Parathyroid adenoma (tissue), 2 donors: ENCODE measurements at regions not wholly inside any gene's neighbourhood (a gene's known extent, or its start where the extent isn't known, plus 50 kb on each side); places are given as distances from the start of the nearest gene placed in this dataset.

Source experiments
- H2AFZ ChIP-seq: fragments of 300-600 bp; sonication (generic); one replicate; pipeline ENCODE4 v1.7.0; 2017; ENCODE audit warnings: antibody characterized with exemption, mild to moderate bottlenecking
- H3K27ac ChIP-seq: fragments of 300-600 bp; sonication (generic); one replicate; pipeline ENCODE4 v1.7.0; 2017
- H3K27me3 ChIP-seq: fragments of 300-600 bp; sonication (generic); one replicate; pipeline ENCODE4 v1.7.0; 2017; ENCODE audit warnings: low read length; ENCODE audit not compliant: control insufficient read depth, insufficient read depth
- H3K36me3 ChIP-seq: fragments of 300-600 bp; sonication (generic); one replicate; pipeline ENCODE4 v1.7.0; 2017; ENCODE audit warnings: low read length; ENCODE audit not compliant: control insufficient read depth, insufficient read depth
- H3K4me1 ChIP-seq: fragments of 300-600 bp; sonication (generic); one replicate; pipeline ENCODE4 v1.7.0; 2017; ENCODE audit warnings: control low read depth
- H3K4me2 ChIP-seq: fragments of 300-600 bp; sonication (generic); one replicate; pipeline ENCODE4 v1.7.0; 2017; ENCODE audit warnings: low read length
- H3K4me3 ChIP-seq: fragments of 300-600 bp; sonication (generic); one replicate; pipeline ENCODE4 v1.7.0; 2017; ENCODE audit warnings: low read depth, low read length
- H3K79me2 ChIP-seq: fragments of 300-600 bp; sonication (generic); one replicate; pipeline ENCODE4 v1.7.0; 2017; ENCODE audit warnings: control low read depth
- H3K9ac ChIP-seq: fragments of 300-600 bp; sonication (generic); one replicate; pipeline ENCODE4 v1.7.0; 2017; ENCODE audit warnings: mild to moderate bottlenecking
- H3K9me3 ChIP-seq: fragments of 300-600 bp; sonication (generic); one replicate; pipeline ENCODE4 v1.7.0; 2017; ENCODE audit warnings: low read length; ENCODE audit not compliant: control insufficient read depth
- CTCF ChIP-seq: fragments of 300-600 bp; sonication (generic); IDR thresholded peaks from one replicate; pipeline ENCODE4 v1.7.0; 2017; ENCODE audit warnings: antibody characterized with exemption, mild to moderate bottlenecking
- donor health status: primary hyperparathyroidism.

GRCh38 chr2:155200753-155201152, 502.3 kb downstream of the KCNJ3 start:
- Histone ChIP-seq H2AFZ (no peak overlapping the region), H3K27me3 (no peaks in the 10 kb centered on the region)

GRCh38 chr2:155190342-155190741, 491.8 kb downstream of the KCNJ3 start:
- TF ChIP-seq CTCF: no peak
- no peaks in the 10 kb centered on the region for H3K27me3 ChIP-seq
- no peak overlapping the region for H3K9ac ChIP-seq
- no peak overlapping the region for H3K4me2 ChIP-seq
- no peak overlapping the region for H3K4me3 ChIP-seq
- no peak overlapping the region for H3K27ac ChIP-seq
- H3K79me2 ChIP-seq: no peaks in the 10 kb centered on the region
- no peaks in the 10 kb centered on the region for H3K36me3 ChIP-seq
- no peaks in the 10 kb centered on the region for H3K9me3 ChIP-seq
- H2AFZ ChIP-seq: no peak overlapping the region
- no peaks in the 10 kb centered on the region for H3K4me1 ChIP-seq

More at GRCh38 chr2:155200753-155201152, 502.3 kb downstream of the KCNJ3 start:
- Histone ChIP-seq H3K27ac (no peak overlapping the region), H3K4me1 (no peaks in the 10 kb centered on the region), H3K9me3 (no peaks in the 10 kb centered on the region), H3K4me2 (no peak overlapping the region), H3K79me2 (no peaks in the 10 kb centered on the region), H3K9ac (no peak overlapping the region), H3K36me3 (no peaks in the 10 kb centered on the region), H3K4me3 (no peak overlapping the region)
- no peak for TF ChIP-seq CTCF

GRCh38 chr2:155178921-155179320, 480.4 kb downstream of the KCNJ3 start:
- Histone ChIP-seq H3K4me1 (no peaks in the 10 kb centered on the region), H3K4me2 (no peak overlapping the region), H3K27me3 (no peaks in the 10 kb centered on the region), H2AFZ (no peak overlapping the region), H3K9me3 (no peaks in the 10 kb centered on the region), H3K9ac (no peak overlapping the region), H3K4me3 (no peak overlapping the region), H3K27ac (no peak overlapping the region), H3K36me3 (no peaks in the 10 kb centered on the region), H3K79me2 (no peaks in the 10 kb centered on the region)
- TF ChIP-seq CTCF: no peak

GRCh38 chr2:155176345-155176744, 477.9 kb downstream of the KCNJ3 start:
- H3K27ac ChIP-seq: no peak overlapping the region

More at GRCh38 chr2:155176345-155176744, 477.9 kb downstream of the KCNJ3 start:
- Histone ChIP-seq H2AFZ (no peak overlapping the region), H3K9me3 (no peaks in the 10 kb centered on the region), H3K36me3 (no peaks in the 10 kb centered on the region), H3K27me3 (no peaks in the 10 kb centered on the region), H3K4me1 (no peaks in the 10 kb centered on the region), H3K9ac (no peak overlapping the region), H3K4me2 (no peak overlapping the region), H3K79me2 (no peaks in the 10 kb centered on the region), H3K4me3 (no peak overlapping the region)
- TF ChIP-seq CTCF: no peak
